Suppressor macrophage treated with lipopolysaccharide for 1 hour (primary cell): ENCODE measurements at regions not wholly inside any gene's neighbourhood (a gene's known extent, or its start where the extent isn't known, plus 50 kb on each side); places are given as distances from the start of the nearest gene placed in this dataset.
"Not testable (repeated sequence)": the region's sequence is repeated elsewhere in the genome, so short reads cannot be mapped to it uniquely, and the experiment has no call there.

Source experiments
- DNase-seq, 3 donors: peaks; one replicate each; pipeline ENCODE4 v3.0.0-alpha.2; 2020 to 2022

GRCh38 chr12:74595696-74596095, 58.1 kb downstream of the ATXN7L3B start:
- no peak for DNase-seq

- no peak for DNase-seq
Observed at GRCh38 chr12:74598819-74599218, 61.2 kb downstream of the ATXN7L3B start.

GRCh38 chr12:74599932-74600331, 62.3 kb downstream of the ATXN7L3B start:
- DNase-seq = no peak

GRCh38 chr12:74600817-74601216, 63.2 kb downstream of the ATXN7L3B start:
- DNase-seq = not testable (repeated sequence)

GRCh38 chr12:74602881-74603672, 65.4 kb downstream of the ATXN7L3B start:
- DNase-seq = no peak

- DNase-seq = no peak
Observed at GRCh38 chr12:74608231-74608775, 70.7 kb downstream of the ATXN7L3B start.

- DNase-seq = no peak
Observed at GRCh38 chr12:74610711-74611110, 73.1 kb downstream of the ATXN7L3B start.

- DNase-seq = no peak
Observed at GRCh38 chr12:74614426-74614825, 76.8 kb downstream of the ATXN7L3B start.

- DNase-seq = no peak
Observed at GRCh38 chr12:74619084-74619483, 81.4 kb downstream of the ATXN7L3B start.

- no peak for DNase-seq
Observed at GRCh38 chr12:74619884-74620283, 82.2 kb downstream of the ATXN7L3B start.

- no peak for DNase-seq
Observed at GRCh38 chr12:74620921-74621320, 83.3 kb downstream of the ATXN7L3B start.

GRCh38 chr12:74624201-74624600, 86.6 kb downstream of the ATXN7L3B start:
- DNase-seq = no peak

GRCh38 chr12:74626397-74626796, 88.8 kb downstream of the ATXN7L3B start:
- no peak for DNase-seq

- DNase-seq = no peak
Observed at GRCh38 chr12:74641262-74641661, 103.6 kb downstream of the ATXN7L3B start.

GRCh38 chr12:74641694-74642093, 104.1 kb downstream of the ATXN7L3B start:
- no peak for DNase-seq

GRCh38 chr12:74644681-74645080, 107.0 kb downstream of the ATXN7L3B start:
- DNase-seq = no peak

- DNase-seq = no peak
Observed at GRCh38 chr12:74646831-74647230, 109.2 kb downstream of the ATXN7L3B start.

GRCh38 chr12:74647256-74647655, 109.6 kb downstream of the ATXN7L3B start:
- DNase-seq = no peak

- DNase-seq = no peak
Observed at GRCh38 chr12:74656251-74656650, 118.6 kb downstream of the ATXN7L3B start.

- DNase-seq = no peak
Observed at GRCh38 chr12:74660442-74660841, 122.8 kb downstream of the ATXN7L3B start.

- no peak for DNase-seq
Observed at GRCh38 chr12:74663958-74664357, 126.3 kb downstream of the ATXN7L3B start.

GRCh38 chr12:74665690-74666089, 128.1 kb downstream of the ATXN7L3B start:
- no peak for DNase-seq

GRCh38 chr12:74671421-74671820, 133.8 kb downstream of the ATXN7L3B start:
- DNase-seq = no peak

GRCh38 chr12:74676955-74677354, 139.3 kb downstream of the ATXN7L3B start:
- not testable (repeated sequence) for DNase-seq

GRCh38 chr12:74685385-74685784, 147.8 kb downstream of the ATXN7L3B start:
- no peak for DNase-seq
